ENCODE measurements at regions not wholly inside any gene's neighbourhood (a gene's known extent, or its start where the extent isn't known, plus 50 kb on each side); places are given as distances from the start of the nearest gene placed in this dataset.

DNA sequence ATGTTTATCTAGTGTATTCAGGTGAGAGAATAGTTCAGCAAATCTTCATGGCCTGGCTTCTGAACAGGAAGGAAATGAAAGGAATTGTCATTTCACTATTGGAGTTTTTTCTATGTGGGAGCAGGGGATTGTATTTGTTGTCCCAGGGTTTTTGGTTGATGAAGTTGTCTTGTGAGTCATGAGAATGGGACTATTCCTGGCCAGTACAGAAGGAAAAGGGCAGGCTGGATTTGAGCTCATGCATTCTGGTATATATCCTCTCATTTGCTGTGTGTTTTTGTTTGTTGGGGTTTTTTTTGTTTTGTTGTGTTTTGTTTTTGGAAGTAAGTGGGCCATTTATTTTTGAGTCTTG, 101.2 kb upstream of the MKLN1 start:
- no peak for TF ChIP-seq CTCF (IDR thresholded peaks at IDR 0.05)
- TF ChIP-seq POLR2A (IDR thresholded peaks at IDR 0.05): no peak
